22Rv1 (cell line): ENCODE measurements at regions not wholly inside any gene's neighbourhood (a gene's known extent, or its start where the extent isn't known, plus 50 kb on each side); places are given as distances from the start of the nearest gene placed in this dataset.

ENCODE experiments used
- ZFX ChIP-seq: fragments of 450-650 bp; IDR thresholded peaks from 2 replicates; pipeline ENCODE4 v1.6.1; 2017; ENCODE audit warnings: antibody characterized with exemption, borderline replicate concordance
- TF ChIP-seq, protein P1 (sequence below): fragments of 450-650 bp; IDR thresholded peaks from 2 replicates; pipeline ENCODE4 v1.5.1; 2017; ENCODE audit warnings: mild to moderate bottlenecking

DNA sequence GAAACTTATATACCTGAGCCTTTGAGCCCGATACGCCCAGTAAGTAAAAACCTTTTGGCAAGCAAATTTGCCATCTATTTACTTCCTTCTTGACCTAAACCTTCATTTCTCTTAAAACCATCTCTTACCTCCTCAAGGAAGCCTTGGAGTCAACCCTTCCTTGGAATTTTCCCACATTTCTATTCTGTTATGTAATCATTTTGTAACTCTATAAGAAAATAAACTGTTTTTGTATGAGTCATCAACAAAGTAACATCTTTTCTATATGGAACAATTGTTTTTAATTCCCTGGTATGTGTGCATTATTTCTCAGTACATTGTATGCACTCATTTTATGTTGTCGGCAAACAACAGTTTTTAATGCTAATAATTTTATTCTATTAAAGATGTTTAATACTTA is 162.0 kb downstream of the TEX36 start:
- TF ChIP-seq, protein P1, sequence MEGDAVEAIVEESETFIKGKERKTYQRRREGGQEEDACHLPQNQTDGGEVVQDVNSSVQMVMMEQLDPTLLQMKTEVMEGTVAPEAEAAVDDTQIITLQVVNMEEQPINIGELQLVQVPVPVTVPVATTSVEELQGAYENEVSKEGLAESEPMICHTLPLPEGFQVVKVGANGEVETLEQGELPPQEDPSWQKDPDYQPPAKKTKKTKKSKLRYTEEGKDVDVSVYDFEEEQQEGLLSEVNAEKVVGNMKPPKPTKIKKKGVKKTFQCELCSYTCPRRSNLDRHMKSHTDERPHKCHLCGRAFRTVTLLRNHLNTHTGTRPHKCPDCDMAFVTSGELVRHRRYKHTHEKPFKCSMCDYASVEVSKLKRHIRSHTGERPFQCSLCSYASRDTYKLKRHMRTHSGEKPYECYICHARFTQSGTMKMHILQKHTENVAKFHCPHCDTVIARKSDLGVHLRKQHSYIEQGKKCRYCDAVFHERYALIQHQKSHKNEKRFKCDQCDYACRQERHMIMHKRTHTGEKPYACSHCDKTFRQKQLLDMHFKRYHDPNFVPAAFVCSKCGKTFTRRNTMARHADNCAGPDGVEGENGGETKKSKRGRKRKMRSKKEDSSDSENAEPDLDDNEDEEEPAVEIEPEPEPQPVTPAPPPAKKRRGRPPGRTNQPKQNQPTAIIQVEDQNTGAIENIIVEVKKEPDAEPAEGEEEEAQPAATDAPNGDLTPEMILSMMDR, result no peak
- TF ChIP-seq ZFX, result no peak
